NCI-H2227 (cell line): ENCODE measurements at regions not wholly inside any gene's neighbourhood (a gene's known extent, or its start where the extent isn't known, plus 50 kb on each side); places are given as distances from the start of the nearest gene placed in this dataset.

Source experiments
- DNase-seq: peaks from one replicate; lab custom pipeline; 2025; ENCODE audit not compliant: unreplicated experiment; lab: John Stamatoyannopoulos, UW

DNA sequence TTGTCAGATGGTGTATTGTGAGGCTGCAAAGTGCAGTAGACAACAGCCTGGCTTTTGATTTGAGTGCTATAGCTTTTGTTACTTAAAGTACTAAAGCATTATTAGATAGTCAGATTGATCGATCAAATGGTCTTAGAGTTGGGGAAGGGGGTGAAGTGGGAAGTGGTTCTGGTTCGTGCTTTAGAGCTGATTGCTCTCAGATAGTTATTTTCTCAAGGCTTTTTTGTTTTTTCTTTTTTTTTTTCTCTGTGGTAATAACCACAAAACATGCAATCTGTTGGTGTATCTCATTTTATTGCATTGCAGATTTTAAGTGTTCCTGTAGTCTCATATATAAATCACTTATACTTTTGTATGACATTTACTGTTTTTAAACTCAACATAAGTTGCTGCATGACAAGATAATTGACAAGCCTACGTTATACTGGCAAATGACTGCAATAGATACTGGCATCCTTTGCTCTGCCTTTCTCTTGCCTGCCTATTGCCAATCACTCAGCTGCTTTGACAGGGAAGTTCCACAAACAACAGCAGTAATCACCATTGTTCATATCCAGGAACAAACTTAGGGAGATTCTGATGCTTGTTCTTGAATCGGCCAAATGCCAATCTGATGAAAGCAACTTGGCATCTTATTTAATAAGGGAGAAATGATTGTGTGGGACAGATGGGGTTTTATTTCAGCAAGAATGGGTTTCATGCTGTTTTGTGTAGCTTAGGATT, 125.0 kb upstream of the B3GALT2 start:
- no peak for DNase-seq

DNA sequence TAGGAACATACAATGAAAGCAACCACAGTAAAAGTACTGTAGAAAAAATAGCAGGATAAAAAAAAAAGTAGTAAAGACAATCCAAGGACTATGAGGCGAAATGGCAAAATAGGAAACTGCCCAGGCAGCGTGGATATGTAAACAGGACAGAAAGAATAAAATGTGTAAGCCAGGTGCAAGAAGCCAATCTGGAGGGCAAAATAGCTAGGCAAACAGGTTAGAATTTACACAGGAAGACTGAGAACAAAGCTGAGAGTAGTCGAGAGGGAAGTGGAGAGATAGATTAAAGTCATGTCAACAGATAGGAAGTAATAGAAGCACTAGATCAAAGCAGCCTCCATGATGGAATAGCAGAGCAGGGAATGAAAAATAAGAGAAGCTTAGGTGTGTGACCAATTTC, 124.2 kb upstream of the B3GALT2 start:
- DNase-seq = no peak

DNA sequence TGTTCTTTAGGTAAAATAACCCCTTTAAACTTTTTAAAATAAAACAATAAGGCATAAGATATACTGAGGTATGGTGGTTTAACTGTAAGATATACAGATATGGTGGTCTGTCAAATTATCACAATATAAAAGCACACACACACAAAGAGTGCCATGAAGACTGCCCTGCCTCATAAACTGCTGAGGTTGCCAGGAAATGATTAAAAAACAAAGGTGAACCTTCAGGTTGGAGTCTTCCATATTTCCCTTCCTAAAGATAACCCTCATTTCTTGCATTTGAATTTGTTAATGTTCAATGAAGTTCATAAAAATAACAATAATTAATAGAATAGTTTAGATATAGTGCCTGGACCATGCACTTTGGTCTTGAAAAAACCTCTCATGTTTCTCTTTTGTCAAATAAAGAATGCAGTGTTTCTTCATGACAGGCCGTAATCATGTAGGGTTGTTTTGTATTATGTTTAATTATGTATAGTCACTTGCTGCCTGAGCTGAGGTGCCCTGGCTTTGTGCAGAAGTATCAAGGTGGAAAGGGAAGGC, 123.6 kb upstream of the B3GALT2 start:
- no peak for DNase-seq

DNA sequence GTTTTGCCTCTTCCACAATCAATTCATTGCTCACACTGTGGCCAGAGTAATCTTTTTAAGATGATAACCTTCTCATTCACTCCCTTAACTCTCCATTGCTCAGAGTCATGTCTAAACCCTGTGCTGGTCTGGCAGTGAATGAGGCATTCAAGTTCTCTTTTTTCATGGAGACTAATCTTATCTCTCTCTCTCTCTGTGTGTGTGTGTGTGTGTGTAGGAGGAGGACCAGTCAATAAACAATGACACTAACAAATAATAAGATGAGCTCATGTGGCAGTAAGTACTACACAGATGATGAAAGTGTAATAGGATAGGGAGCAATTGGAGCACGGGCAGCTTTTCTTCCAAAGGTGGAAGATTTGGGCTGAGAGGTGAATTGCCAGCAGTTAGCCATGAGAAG, 122.0 kb upstream of the B3GALT2 start:
- DNase-seq = no peak

DNA sequence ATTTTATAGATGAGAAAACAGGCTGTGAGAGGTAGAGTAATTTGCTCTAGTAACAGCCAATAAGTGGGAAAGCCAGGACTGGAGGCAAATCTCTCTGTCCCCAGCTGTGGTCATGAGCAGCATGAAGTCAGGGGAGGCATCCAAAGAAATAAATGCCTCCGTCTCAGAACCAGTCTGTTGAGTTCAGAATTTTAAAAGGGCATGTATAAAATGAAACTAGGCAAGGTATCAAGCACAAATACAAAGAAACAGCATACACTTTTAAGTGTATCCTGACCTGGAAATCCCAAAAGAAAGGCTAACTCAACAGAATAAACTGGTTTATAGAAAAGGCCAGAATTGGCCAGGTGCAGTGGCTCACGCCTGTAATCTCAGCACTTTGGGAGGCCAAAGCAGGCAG, 120.0 kb upstream of the B3GALT2 start:
- DNase-seq = no peak
